ENCODE measurements at regions not wholly inside any gene's neighbourhood (a gene's known extent, or its start where the extent isn't known, plus 50 kb on each side); places are given as distances from the start of the nearest gene placed in this dataset.
"Not testable (repeated sequence)": the region's sequence is repeated elsewhere in the genome, so short reads cannot be mapped to it uniquely, and the experiment has no call there.

DNA sequence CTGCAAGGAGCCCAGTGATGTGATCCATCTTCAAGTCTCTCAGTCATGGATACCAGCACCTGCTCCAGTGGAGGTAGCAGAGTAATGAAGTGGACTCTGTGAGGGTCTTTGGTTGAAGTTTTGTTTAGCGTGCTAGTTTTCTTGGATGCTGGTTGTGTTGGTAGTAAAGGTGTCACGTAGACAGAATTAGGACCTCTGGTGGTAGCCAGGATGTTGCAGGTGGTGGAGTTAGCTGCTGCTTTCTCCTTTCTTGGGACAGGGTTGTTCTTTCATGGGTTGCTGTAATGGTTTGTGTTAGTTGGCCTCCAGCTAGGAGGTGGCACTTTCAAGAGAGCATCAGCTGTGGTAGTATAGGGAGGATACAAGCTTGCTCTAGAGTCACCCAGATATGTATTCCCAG, 125.2 kb downstream of the ANXA2 start:
- DNase-seq: no peak

DNA sequence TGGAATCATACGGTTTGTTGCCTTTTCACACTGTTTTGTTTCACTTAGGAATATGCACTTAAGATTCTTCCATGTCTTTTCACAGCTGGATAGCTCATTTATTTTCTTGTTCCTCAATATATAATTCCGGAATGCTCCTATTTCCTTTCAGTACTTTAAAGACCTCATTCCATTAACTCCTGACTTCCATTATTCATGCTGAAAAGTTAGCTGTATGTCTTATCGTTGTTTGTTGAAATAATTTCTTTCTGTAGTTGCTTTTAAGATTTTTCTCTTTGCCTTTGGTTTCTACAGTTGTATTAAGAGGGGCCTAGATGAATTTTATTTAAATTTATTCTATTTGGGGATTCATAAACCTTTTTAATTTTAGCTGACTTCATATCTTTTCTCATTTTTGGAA, 122.2 kb downstream of the ANXA2 start:
- DNase-seq: no peak

DNA sequence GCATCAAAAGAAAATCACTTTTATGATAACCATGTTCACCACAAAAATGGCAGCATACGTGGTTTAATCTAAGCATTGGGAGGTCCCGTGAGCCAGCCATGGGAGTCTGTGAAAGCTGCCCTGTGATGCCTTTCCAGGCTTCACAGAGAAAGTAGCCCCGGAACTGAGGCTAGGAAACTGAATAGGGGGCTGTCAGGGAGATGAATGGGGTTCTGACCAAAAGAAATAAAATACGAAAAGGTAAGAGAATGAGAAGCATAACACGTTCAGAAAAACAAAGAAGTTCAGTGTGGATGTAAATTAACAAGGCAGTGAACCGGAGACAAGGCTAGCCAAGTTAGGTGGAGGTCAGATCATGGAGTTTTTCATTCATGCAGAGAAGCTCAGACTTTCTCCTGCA, 118.9 kb downstream of the ANXA2 start:
- no peak for DNase-seq

DNA sequence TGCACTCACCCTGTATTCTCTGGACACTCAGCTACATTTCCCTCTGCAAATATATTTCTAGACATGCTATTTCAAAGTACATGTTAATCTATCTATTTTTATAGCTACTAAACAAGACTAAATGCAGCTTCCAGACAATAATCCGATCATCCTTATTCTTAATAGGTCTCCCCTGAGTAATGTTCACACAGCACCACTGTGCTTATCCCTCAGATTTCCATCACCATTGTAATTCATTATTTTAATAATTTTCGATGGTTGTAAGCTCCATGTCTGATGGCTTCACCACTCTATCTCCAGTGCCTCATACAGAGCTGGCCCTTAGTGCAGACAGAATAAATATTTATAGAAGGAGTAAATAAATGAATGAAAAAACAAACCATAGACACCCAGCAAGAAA, 117.5 kb downstream of the ANXA2 start:
- DNase-seq: no peak

DNA sequence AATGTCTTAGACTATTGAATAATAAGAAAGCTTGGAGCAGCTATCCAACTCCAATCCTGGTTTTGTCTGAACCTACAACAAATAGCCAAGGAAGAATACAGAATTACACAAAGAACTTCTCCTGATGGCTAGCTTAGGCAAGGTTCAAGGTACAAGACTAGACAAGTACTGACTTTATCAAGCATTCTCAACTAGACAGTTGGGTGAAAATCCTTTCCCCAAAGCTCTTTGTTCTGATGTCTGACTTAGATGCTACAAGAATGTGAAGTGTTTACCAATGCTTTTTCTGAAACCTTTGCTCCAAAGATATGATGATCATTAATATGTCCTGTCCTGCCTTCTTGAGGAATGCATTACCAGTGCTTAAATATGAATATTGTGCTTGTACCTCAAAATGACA, 113.8 kb downstream of the ANXA2 start:
- no peak for DNase-seq

DNA sequence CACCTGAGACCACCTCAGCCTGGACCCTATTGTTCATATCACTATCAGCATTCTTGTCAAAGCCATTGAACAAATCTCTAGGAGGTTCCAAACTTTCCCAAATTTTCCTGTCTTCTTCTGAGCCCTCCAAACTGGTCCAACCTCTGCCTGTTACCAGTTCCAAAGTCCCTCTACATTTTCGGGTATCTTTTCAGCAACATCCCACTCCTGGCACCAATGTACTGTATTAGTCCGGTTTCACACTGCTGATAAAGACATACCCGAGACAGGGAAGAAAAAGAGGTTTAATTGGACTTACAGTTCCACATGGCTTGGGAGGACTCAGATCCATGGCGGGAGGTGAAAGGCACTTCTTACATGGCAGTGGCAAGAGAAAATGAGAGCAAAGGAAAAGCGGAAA, 101.9 kb downstream of the ANXA2 start:
- not testable (repeated sequence) for DNase-seq

DNA sequence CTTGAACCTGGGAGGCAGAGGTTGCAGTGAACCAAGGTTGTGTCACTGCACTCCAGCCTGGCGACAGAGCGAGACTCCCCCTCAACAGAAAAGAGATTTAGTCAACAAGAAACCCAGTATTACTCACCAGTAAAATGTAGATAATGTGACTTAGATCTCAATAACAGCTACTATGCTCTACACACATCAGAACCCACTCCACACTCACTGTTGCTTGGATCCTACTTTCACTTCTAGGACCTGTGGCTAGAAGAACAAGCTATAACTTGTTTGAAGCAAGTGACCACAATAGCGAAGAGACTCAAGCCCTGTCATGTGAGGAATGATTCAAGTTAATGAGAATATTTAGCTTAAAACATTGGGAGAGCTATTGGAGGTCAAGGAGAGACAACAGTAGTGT, 100.7 kb downstream of the ANXA2 start:
- DNase-seq: no peak
